ENCODE measurements at regions not wholly inside any gene's neighbourhood (a gene's known extent, or its start where the extent isn't known, plus 50 kb on each side); places are given as distances from the start of the nearest gene placed in this dataset.
A peak's percentile ranks its signal among the peaks of the same experiment; 100 is the strongest.

DNA sequence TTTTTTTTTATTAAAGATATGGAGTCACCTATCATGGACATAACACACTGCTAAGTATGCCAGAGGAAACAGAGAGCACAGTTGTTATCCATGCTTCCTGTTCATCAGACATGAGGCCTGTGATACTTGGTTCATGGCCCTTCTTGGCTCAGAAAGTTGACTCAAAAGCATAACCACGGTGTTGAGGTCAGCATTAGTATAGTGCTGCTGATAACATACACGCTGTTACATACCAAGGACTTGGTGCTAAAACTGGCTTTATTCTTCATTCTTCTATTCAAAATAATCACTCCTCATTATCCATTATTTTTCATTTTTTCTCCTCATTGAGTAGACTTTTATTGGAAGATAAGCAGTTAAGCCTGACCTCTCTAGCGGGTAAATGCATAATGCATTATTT lies 464.1 kb downstream of the ADGRL2 start:
- DNase-seq (ENCODE audit: low spot score) (no peak), FAIRE-seq (no peak)

- FAIRE-seq (no peak), DNase-seq (ENCODE audit: low spot score) (no peak)
Measured at GRCh38 chr1:82263396-82263795, 462.7 kb downstream of the ADGRL2 start.

GRCh38 chr1:82260666-82261065 lies 459.9 kb downstream of the ADGRL2 start:
- DNase-seq (ENCODE audit: low spot score) = no peak

DNA sequence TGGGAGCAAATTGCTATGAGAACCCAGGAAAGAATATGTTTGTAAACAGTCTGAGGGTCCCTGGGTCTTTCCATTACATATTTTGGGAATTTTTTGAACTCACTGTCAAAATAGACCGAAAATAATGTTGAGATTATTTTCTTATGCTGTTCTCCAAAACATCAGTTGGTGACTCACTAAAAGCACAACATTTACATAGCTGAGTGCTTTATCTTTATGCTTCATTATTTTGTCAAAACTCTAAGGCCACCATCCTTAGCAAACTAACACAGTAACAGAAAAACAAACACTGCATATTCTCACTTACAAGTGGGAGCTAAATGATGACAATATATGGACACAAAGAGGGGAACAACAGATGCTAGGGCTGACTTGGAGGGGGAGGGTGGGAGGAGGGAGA lies 459.3 kb downstream of the ADGRL2 start:
- no peak for DNase-seq (ENCODE audit: low spot score)
- FAIRE-seq = no peak

More at GRCh38 chr1:82260666-82261065, 459.9 kb downstream of the ADGRL2 start:
- FAIRE-seq = no peak

- no peak for DNase-seq (ENCODE audit: low spot score)
- no peak for FAIRE-seq
Measured at GRCh38 chr1:82258887-82259286, 458.2 kb downstream of the ADGRL2 start.

DNA sequence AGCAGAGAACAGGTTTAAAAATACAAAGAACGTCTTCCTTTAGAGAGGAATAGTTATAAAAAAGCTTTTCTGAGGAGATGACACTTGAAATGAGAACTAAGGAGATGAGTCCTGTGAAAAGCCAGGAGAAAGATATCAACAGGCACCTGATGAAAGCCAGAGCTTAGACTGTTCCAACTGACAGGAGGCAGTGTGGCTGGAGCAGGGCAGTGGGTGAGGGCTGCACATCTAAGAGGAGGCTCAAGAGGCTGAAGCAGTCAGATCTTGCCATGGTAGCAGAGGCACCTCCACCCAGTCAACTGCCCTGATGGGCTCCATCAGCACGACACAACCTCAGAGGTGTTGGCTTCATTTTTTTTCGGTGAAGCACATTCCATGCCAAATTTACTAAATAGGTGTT lies 445.3 kb downstream of the ADGRL2 start:
- no peak for FAIRE-seq
- DNase-seq (ENCODE audit: low spot score) = no peak

DNA sequence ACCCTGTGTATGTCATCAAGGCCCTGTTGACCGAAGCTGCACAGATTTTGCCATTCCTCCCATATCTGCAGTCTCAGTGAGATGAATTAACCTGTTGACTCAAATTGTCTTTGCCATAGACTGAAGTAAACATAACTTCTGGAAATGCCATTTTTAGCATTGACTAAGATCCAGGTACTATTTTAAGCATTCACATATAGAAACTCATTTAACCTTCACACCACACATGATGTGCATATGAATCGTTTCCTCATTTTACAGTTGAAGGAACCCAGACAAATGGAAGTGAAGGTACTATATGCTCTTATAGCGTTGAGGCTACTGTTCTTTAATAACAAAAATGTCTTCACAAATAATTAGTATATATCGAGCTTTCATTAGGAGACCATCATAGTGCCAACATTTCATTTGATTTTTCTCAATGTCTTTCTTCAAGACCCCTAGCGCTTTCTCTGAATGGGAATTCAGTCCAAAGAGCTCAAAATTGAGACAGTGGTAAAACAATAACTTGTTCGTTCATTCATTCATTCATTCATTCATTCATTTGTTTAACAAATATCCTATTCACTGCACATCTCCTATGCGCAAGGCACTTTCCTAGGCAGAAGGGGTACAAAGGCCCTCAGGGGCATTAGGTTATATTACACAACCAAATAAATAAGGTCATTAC lies 444.7 kb downstream of the ADGRL2 start:
- FAIRE-seq (no peak), DNase-seq (ENCODE audit: low spot score) (no peak)

GRCh38 chr1:82240571-82240970 lies 439.8 kb downstream of the ADGRL2 start:
- DNase-seq (ENCODE audit: low spot score) (no peak), FAIRE-seq (no peak)

DNA sequence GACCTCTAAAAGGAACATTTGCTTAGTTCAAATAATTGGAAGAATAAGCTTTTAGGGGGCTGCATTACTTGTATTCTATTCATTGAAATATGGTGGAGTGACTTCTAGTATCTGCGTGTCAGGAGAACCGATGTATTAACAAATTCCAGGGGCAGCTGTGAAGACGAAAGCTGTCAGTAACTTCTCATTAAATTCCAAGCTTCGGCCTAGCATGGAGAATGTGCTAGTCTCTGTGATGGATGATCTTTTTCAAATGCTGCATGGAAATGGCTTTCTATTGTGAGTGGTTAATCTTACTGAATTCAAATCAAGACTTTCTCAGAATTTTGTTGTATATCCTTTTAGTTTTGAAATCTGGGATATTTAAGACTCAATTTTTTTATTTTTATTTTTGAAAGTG lies 429.9 kb downstream of the ADGRL2 start:
- DNase-seq (ENCODE audit: low spot score) (no peak), FAIRE-seq (no peak)

DNA sequence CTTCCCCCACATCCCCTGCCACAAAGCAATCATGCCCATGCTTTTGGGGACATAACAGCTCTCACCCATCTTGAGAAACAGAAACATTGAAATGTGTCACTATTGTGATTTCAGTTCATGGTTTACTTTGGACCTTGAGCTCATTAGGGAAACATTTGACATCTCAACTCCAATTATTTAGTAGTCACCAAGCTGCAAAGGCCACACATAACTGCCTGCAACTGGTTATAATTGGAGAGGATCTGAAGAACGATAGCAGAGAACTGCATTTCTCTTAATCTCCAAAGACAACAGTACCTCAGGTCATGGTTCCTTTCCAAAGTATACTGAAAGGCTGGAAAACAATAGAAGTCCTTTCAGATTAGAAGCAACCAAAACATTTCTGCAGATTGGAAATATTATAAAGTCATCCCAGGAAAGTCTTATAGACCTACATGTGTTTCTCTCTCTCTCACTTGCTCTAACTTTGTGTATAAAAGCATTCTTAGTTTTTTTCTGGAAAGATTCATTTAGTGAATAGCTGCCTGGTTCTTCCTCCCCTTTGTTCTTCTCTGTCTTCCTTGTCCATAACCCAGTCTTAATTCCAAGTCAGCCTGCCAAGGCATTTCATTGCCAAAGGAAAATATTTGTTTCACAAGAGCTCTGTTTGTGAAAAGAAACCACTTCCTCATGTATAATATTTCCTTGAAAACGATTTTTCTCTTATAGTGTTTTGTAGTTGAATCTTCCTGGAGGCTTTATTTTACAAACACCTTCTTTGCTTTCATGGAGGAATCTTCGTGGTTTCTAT lies 426.8 kb downstream of the ADGRL2 start:
- FAIRE-seq (no peak), DNase-seq (ENCODE audit: low spot score) (no peak)

DNA sequence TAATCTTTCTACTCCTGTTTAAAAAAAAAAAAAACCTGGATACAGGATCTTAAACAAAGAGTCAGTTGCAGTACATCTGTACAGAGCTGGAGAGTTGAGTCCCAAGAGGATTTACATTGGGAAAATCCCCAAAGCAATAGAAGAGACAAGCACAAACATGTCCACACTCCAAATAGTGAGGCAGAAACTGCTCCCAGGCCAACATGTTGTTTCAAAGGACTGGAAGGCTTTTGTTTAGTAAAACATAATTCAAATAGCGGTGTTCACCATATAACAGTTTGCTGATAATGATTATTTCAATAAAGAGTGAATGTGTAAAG lies 425.4 kb downstream of the ADGRL2 start:
- DNase-seq (ENCODE audit: low spot score) = no peak
- no peak for FAIRE-seq

DNA sequence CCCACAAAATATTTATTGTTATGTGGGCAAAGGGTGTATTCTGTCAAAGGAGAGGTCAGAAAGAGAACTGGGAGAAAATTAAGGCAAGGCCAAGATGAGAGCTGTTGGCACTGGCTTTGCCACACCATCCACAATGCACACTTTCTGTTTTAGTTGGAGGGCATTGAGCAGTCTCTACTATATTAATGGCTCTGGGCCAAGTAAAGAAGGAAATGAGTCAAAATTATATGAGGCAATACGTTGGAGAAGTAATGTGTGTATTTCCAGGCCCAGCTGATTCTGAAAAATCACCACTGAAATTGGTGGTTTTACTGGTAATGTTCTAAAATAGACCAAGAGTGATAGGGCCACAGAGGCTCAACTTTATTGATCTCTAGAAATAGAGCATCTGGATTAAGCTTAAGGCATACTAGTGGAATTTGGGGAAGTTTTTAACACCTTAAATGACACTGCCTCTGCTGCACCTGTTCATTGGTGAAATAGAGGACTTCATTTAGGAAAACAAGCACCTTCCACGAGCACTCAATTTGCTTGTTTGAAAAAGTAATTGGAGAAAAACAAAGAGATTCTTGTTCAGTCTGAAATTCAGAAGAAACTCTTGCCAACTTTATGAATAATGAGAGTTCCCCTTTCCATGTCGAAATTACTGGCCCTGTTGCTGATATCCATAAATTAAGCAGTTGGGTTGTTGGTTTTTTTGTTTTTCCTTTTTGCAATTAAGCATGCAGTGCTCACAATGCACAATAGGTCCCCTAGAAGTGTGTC lies 424.9 kb downstream of the ADGRL2 start:
- FAIRE-seq = no peak

GRCh38 chr1:82223091-82223490 lies 422.4 kb downstream of the ADGRL2 start:
- FAIRE-seq = no peak
- no peak for DNase-seq (ENCODE audit: low spot score)

More for the DNA sequence above, 424.9 kb downstream of the ADGRL2 start:
- peak; percentile 11 for DNase-seq (ENCODE audit: low spot score)

DNA sequence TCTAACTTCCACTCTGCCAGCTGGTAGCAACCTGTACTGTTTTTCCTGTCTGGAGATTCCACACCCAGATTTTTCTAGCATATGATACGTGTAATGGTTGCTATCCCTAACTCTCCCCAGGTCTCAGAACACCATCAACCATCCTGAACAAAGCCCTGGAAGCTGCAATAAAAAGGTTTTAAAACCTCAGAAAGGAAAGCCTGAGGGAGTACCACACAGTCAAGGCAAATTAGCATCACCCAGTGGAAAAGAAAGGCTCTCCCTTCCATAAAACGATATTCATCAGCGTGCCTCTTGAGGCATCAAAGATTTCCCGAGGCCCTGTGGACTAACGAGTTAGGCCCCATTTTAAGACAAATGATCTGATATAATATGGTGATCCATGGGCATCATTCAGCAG lies 421.0 kb downstream of the ADGRL2 start:
- FAIRE-seq (no peak), DNase-seq (ENCODE audit: low spot score) (no peak)

GRCh38 chr1:82220754-82221153 lies 420.0 kb downstream of the ADGRL2 start:
- no peak for DNase-seq (ENCODE audit: low spot score)
- no peak for FAIRE-seq

DNA sequence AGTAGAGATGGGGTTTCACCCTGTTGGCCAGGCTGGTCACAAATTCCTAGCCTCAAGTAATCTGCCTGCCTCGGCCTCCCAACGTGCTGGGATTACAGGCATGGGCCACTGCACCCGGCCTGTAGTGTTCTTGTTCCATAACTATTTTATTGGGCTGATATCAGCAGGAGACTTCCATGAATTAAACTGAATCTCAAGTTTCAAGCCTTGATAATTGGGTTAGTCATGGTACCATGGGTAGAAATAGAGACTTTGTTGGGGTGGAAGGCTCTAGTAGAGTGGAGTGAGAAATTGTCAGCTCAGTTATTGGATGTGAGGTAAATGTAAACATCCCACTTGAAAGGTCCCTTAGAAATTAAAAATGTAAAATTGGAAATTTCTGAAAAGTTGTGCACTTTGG lies 419.1 kb downstream of the ADGRL2 start:
- FAIRE-seq = no peak
- DNase-seq (ENCODE audit: low spot score) = no peak

- no peak for DNase-seq (ENCODE audit: low spot score)
- no peak for FAIRE-seq
Measured at GRCh38 chr1:82218846-82219245, 418.1 kb downstream of the ADGRL2 start.

DNA sequence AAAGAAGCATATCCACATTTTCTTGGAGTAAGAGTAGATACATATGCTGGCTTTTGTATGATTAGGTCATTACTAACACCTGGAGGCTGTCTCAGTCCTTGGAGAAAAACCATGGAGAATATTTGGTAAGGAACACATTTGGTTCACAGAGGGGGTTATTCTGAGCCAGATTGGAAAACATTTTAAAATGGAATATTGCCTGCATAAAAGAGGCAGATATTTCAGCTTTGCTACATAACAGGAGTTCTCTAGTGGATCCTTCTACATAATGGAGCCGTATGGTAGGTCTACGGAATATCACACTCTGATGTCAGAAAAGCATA lies 415.1 kb downstream of the ADGRL2 start:
- DNase-seq (ENCODE audit: low spot score) = no peak
- no peak for FAIRE-seq

GRCh38 chr1:82215056-82215852 lies 414.5 kb downstream of the ADGRL2 start:
- DNase-seq (ENCODE audit: low spot score) = no peak
- no peak for FAIRE-seq

- DNase-seq (ENCODE audit: low spot score) (no peak), FAIRE-seq (no peak)
Measured at GRCh38 chr1:82214606-82215005, 413.9 kb downstream of the ADGRL2 start.

GRCh38 chr1:82197606-82198005 lies 396.9 kb downstream of the ADGRL2 start:
- DNase-seq (ENCODE audit: low spot score) (no peak), FAIRE-seq (no peak)

GRCh38 chr1:82195245-82195644 lies 394.5 kb downstream of the ADGRL2 start:
- FAIRE-seq (no peak), DNase-seq (ENCODE audit: low spot score) (no peak)

Measured in RCC 7860 (cell line).